GM12865 (cell line): ENCODE measurements at regions not wholly inside any gene's neighbourhood (a gene's known extent, or its start where the extent isn't known, plus 50 kb on each side); places are given as distances from the start of the nearest gene placed in this dataset.

ENCODE experiments used
- DNase-seq: peaks from one replicate; pipeline ENCODE4 v3.0.0; 2010; ENCODE audit warnings: low read depth
- H3K4me3 ChIP-seq: 2 replicates; pipeline ENCODE4 v1.5.1; 2011; ENCODE audit warnings: mild to moderate bottlenecking, low read depth, low read length, control low read depth
- CTCF ChIP-seq: IDR thresholded peaks from 2 replicates; pipeline ENCODE4 v1.5.1; 2011; ENCODE audit warnings: low read length, control low read depth, low read depth, inconsistent platforms; ENCODE audit not compliant: insufficient read depth; ENCODE audit errors: missing control alignments

DNA sequence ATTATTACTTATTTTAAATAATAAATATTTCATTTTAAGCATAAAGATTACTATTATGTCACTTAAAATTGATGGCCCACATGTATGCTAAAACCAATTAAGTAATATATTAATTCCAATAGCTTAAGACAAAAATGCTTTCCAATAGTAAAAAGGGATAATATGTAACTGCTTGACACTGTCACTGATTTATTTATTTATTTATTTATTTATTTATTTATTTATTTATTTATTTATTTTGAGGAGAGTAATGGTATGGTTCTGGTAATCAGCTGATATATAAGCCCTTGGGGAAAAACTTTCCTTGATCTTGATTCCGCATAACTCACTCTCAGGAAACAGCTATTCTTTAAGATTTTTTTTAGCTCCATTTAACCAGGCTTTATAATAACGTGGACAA is 903.0 kb upstream of the ATXN8OS start:
- H3K4me3 ChIP-seq: no peak overlapping the region
- DNase-seq: no peak
- no peak for TF ChIP-seq CTCF

GRCh38 chr13:69202996-69203395 is 904.6 kb upstream of the ATXN8OS start:
- no peak overlapping the region for H3K4me3 ChIP-seq
- TF ChIP-seq CTCF: no peak
- DNase-seq: no peak

DNA sequence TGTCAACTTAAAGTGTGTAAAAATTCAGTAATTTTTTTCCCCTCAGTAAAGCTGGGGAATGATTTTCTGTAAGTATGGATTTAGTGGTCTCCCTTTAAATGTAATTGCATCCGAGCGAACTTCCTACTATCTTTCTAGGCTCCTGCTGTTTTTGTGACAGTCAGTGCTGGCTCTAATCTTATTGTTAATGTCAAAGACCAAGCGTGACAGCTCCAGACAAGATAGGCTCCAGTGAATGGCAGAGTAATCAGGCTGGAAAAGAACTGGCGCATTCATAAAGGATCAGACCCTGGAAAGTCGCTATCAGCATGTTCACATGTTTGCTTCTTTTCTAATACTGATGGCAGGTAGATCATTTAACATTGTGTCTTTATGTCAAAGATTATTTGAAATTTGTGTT is 908.0 kb upstream of the ATXN8OS start:
- no peak for DNase-seq
- H3K4me3 ChIP-seq: no peak overlapping the region
- TF ChIP-seq CTCF: no peak

DNA sequence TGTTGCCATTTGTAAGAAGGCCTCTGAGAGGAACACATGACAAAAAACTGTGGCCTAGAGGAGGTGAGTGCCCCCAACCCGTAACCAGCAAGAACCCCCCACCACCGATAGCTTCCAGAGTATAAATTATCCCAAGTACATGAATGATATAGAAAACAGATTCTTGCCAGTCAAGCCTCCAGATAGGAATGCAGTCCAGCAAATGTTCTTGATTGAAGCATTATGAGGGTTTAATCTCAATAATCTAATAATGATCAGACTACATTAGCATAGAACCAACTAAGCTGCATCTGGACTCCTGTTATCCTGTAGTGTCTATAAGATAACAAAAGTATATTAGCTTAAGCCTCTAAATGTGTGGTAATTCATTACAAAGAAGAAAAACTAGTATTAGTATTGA is 908.9 kb upstream of the ATXN8OS start:
- TF ChIP-seq CTCF: no peak
- no peak for DNase-seq
- no peak overlapping the region for H3K4me3 ChIP-seq

GRCh38 chr13:69194130-69194529 is 913.5 kb upstream of the ATXN8OS start:
- no peak overlapping the region for H3K4me3 ChIP-seq
- no peak for TF ChIP-seq CTCF
- no peak for DNase-seq

DNA sequence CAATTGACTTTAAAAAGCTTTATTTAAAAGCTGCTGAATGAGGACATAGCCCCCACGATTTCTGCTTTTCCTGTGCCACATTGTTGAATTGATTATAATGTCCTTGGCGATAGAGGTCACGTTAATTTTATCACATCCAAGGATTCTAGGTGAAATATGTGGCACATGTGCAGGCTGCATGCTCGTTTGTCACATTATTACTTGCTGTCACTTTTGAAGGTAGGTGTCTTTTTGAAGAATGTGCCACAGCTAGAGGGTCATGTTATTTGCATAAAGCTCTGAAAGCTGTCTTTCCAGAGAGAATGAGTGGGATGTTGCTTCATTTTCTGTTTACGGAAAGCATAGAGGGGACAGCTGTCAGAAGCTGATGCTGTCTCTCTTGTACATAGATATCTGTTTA is 927.6 kb upstream of the ATXN8OS start:
- no peak overlapping the region for H3K4me3 ChIP-seq
- no peak for TF ChIP-seq CTCF
- no peak for DNase-seq

DNA sequence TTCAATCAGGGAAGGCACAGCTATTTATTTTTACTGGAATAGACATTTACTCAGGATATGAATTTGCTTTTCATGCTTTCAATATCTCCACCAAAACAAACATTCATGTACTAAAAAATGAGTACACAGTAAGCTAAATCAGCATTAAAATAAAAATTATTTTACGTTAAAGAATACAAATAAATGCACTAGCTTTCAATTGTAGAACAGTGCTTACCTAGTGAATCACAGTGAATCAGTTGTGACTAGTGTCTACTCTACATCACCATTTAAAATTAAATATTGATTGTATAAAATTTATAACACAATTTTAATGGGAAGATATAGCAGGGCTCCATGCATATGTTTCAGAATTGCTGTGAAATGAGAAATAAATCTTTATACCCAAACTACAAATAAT is 929.6 kb upstream of the ATXN8OS start:
- no peak for TF ChIP-seq CTCF
- no peak overlapping the region for H3K4me3 ChIP-seq
- no peak for DNase-seq
